ENCODE measurements at regions not wholly inside any gene's neighbourhood (a gene's known extent, or its start where the extent isn't known, plus 50 kb on each side); places are given as distances from the start of the nearest gene placed in this dataset.

DNA sequence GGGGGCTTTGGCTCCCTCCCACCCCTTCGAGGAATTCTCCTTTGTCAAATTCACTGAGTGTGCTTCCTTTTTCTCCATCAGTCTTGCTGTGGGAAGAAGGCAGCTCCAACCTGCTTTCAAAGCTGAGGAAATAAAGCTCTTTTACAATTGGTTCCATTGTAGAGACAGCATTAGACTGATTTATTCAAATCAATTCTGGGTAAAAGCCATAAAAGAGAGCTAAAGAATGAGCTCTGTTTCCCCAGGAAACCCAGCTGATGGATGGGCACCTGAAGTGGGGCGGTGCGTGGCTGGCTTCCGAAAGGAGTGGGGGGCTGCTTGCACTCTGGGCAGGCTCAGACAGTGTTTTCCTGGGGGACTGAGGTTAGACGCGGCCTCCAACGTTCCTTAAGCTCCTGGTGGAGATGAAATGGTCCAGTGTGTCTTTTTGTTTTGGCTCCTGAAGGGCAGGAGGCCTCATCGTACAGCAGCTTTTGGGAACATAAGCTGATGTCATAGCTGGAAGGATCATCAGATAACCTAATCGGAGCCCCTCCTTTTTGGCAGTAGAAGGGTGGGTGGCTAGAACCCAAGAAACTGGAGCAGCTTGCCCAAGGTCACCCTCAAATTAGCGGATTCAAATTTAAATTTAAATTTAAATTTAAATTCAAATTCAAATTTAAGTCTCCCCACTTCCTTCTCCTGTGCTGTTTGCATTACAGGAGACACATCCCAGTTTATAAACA is 128.5 kb upstream of the EEF2KMT start:
- Histone ChIP-seq H3K4me2 (peak overlapping the region; percentile 62; the same call in 1 of the 2 replicates), H3K79me2 (replicated peaks; ENCODE audit: insufficient read depth) (no peaks in the 10 kb centered on the region), H3K4me1 (ENCODE audit: insufficient read depth) (peaks cover 40% of the 10 kb centered on the region), H3K36me3 (ENCODE audit: insufficient read depth) (no peaks in the 10 kb centered on the region), H3K27me3 (ENCODE audit: insufficient read depth) (no peaks in the 10 kb centered on the region), H4K20me1 (replicated peaks; ENCODE audit: insufficient read depth) (no peaks in the 10 kb centered on the region), H3K9me2 (ENCODE audit: insufficient read depth) (no peaks in the 10 kb centered on the region), H3K4me3 (0 out of 2 replicates have a peak overlapping the region, but pooled peaks have one; percentile 28), H3K27ac (ENCODE audit: low read depth) (no peak overlapping the region), H2AFZ (peak overlapping the region; percentile 80), H3F3A (replicated peaks; ENCODE audit: low read depth) (0 out of 2 replicates have a peak, but pooled peaks cover 4% of the 10 kb centered on the region)
- Mint-ChIP-seq H3K9me3 (peaks cover 13% of the 10 kb centered on the region), H3K4me3 (no peak overlapping the region), H3K36me3 (ENCODE audit: low read depth) (peaks cover 6% of the 10 kb centered on the region), H3K4me1 (peaks cover 37% of the 10 kb centered on the region), H3K27ac (no peak overlapping the region), H3K27me3 (ENCODE audit: insufficient read depth, low read depth, poor library complexity) (peaks cover 2% of the 10 kb centered on the region)
- ATAC-seq: no peak
- TF ChIP-seq CREB1 (CRISPR knock-in tag; IDR thresholded peaks at IDR 0.05; ENCODE audit: low read depth) (no peak), ZNF331 (CRISPR knock-in tag; IDR thresholded peaks at IDR 0.05; ENCODE audit: low read depth) (no peak), JUNB (IDR thresholded peaks at IDR 0.05; ENCODE audit: unreplicated experiment) (no peak), EZH2 (IDR thresholded peaks at IDR 0.05; ENCODE audit: low read depth, unreplicated experiment) (no peak), POLR2AphosphoS5 (IDR thresholded peaks at IDR 0.05; ENCODE audit: low read depth) (no peak), ZNF114 (CRISPR knock-in tag; IDR thresholded peaks at IDR 0.05) (no peak), STAT1 (IDR thresholded peaks at IDR 0.05; ENCODE audit: unreplicated experiment) (no peak), NANOG (IDR thresholded peaks at IDR 0.05; ENCODE audit: borderline replicate concordance) (no peak), EZH2phosphoT487 (IDR thresholded peaks at IDR 0.05; ENCODE audit: unreplicated experiment) (no peak)
- TF ChIP-seq, protein P1, sequence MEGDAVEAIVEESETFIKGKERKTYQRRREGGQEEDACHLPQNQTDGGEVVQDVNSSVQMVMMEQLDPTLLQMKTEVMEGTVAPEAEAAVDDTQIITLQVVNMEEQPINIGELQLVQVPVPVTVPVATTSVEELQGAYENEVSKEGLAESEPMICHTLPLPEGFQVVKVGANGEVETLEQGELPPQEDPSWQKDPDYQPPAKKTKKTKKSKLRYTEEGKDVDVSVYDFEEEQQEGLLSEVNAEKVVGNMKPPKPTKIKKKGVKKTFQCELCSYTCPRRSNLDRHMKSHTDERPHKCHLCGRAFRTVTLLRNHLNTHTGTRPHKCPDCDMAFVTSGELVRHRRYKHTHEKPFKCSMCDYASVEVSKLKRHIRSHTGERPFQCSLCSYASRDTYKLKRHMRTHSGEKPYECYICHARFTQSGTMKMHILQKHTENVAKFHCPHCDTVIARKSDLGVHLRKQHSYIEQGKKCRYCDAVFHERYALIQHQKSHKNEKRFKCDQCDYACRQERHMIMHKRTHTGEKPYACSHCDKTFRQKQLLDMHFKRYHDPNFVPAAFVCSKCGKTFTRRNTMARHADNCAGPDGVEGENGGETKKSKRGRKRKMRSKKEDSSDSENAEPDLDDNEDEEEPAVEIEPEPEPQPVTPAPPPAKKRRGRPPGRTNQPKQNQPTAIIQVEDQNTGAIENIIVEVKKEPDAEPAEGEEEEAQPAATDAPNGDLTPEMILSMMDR (conservative IDR thresholded peaks at IDR 0.05; ENCODE audit: low read depth in 2 of 2): no peak
- TF ChIP-seq, protein P2, sequence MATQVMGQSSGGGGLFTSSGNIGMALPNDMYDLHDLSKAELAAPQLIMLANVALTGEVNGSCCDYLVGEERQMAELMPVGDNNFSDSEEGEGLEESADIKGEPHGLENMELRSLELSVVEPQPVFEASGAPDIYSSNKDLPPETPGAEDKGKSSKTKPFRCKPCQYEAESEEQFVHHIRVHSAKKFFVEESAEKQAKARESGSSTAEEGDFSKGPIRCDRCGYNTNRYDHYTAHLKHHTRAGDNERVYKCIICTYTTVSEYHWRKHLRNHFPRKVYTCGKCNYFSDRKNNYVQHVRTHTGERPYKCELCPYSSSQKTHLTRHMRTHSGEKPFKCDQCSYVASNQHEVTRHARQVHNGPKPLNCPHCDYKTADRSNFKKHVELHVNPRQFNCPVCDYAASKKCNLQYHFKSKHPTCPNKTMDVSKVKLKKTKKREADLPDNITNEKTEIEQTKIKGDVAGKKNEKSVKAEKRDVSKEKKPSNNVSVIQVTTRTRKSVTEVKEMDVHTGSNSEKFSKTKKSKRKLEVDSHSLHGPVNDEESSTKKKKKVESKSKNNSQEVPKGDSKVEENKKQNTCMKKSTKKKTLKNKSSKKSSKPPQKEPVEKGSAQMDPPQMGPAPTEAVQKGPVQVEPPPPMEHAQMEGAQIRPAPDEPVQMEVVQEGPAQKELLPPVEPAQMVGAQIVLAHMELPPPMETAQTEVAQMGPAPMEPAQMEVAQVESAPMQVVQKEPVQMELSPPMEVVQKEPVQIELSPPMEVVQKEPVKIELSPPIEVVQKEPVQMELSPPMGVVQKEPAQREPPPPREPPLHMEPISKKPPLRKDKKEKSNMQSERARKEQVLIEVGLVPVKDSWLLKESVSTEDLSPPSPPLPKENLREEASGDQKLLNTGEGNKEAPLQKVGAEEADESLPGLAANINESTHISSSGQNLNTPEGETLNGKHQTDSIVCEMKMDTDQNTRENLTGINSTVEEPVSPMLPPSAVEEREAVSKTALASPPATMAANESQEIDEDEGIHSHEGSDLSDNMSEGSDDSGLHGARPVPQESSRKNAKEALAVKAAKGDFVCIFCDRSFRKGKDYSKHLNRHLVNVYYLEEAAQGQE (IDR thresholded peaks at IDR 0.05; ENCODE audit: unreplicated experiment): no peak
- TF ChIP-seq, protein P3, sequence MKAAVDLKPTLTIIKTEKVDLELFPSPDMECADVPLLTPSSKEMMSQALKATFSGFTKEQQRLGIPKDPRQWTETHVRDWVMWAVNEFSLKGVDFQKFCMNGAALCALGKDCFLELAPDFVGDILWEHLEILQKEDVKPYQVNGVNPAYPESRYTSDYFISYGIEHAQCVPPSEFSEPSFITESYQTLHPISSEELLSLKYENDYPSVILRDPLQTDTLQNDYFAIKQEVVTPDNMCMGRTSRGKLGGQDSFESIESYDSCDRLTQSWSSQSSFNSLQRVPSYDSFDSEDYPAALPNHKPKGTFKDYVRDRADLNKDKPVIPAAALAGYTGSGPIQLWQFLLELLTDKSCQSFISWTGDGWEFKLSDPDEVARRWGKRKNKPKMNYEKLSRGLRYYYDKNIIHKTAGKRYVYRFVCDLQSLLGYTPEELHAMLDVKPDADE (IDR thresholded peaks at IDR 0.05): no peak
- TF ChIP-seq, protein P4, sequence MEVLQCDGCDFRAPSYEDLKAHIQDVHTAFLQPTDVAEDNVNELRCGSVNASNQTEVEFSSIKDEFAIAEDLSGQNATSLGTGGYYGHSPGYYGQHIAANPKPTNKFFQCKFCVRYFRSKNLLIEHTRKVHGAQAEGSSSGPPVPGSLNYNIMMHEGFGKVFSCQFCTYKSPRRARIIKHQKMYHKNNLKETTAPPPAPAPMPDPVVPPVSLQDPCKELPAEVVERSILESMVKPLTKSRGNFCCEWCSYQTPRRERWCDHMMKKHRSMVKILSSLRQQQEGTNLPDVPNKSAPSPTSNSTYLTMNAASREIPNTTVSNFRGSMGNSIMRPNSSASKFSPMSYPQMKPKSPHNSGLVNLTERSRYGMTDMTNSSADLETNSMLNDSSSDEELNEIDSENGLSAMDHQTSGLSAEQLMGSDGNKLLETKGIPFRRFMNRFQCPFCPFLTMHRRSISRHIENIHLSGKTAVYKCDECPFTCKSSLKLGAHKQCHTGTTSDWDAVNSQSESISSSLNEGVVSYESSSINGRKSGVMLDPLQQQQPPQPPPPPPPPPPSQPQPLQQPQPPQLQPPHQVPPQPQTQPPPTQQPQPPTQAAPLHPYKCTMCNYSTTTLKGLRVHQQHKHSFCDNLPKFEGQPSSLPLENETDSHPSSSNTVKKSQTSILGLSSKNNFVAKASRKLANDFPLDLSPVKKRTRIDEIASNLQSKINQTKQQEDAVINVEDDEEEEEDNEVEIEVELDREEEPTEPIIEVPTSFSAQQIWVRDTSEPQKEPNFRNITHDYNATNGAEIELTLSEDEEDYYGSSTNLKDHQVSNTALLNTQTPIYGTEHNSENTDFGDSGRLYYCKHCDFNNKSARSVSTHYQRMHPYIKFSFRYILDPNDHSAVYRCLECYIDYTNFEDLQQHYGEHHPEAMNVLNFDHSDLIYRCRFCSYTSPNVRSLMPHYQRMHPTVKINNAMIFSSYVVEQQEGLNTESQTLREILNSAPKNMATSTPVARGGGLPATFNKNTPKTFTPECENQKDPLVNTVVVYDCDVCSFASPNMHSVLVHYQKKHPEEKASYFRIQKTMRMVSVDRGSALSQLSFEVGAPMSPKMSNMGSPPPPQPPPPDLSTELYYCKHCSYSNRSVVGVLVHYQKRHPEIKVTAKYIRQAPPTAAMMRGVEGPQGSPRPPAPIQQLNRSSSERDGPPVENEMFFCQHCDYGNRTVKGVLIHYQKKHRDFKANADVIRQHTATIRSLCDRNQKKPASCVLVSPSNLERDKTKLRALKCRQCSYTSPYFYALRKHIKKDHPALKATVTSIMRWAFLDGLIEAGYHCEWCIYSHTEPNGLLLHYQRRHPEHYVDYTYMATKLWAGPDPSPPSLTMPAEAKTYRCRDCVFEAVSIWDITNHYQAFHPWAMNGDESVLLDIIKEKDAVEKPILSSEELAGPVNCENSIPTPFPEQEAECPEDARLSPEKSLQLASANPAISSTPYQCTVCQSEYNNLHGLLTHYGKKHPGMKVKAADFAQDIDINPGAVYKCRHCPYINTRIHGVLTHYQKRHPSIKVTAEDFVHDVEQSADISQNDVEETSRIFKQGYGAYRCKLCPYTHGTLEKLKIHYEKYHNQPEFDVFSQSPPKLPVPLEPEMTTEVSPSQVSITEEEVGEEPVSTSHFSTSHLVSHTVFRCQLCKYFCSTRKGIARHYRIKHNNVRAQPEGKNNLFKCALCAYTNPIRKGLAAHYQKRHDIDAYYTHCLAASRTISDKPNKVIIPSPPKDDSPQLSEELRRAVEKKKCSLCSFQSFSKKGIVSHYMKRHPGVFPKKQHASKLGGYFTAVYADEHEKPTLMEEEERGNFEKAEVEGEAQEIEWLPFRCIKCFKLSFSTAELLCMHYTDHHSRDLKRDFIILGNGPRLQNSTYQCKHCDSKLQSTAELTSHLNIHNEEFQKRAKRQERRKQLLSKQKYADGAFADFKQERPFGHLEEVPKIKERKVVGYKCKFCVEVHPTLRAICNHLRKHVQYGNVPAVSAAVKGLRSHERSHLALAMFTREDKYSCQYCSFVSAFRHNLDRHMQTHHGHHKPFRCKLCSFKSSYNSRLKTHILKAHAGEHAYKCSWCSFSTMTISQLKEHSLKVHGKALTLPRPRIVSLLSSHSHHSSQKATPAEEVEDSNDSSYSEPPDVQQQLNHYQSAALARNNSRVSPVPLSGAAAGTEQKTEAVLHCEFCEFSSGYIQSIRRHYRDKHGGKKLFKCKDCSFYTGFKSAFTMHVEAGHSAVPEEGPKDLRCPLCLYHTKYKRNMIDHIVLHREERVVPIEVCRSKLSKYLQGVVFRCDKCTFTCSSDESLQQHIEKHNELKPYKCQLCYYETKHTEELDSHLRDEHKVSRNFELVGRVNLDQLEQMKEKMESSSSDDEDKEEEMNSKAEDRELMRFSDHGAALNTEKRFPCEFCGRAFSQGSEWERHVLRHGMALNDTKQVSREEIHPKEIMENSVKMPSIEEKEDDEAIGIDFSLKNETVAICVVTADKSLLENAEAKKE (CRISPR knock-in tag; IDR thresholded peaks at IDR 0.05): no peak
- no peak for DNase-seq (ENCODE audit: low spot score)
